ENCODE measurements at regions not wholly inside any gene's neighbourhood (a gene's known extent, or its start where the extent isn't known, plus 50 kb on each side); places are given as distances from the start of the nearest gene placed in this dataset.

- TF ChIP-seq POLR2AphosphoS5 (IDR thresholded peaks at IDR 0.05; ENCODE audit: low read depth, low read length) (no peak), POLR2A (IDR thresholded peaks at IDR 0.05; ENCODE audit: low read depth, low read length) (no peak)
Observed at GRCh38 chr13:32857689-32858088, 158.5 kb upstream of the KL start.

Data from GM12892 (cell line).